IMR-90 (cell line): ENCODE measurements at regions not wholly inside any gene's neighbourhood (a gene's known extent, or its start where the extent isn't known, plus 50 kb on each side); places are given as distances from the start of the nearest gene placed in this dataset.

Experiments
- ATAC-seq: fragments of 200-7000 bp; cut with Tn5 transposase; 2 replicates; pipeline ENCODE4 v1.9.1; 2020; ENCODE audit warnings: low read depth, mild to moderate bottlenecking, moderate library complexity
- BruUV-seq: library from RNA; stranded (reverse); fragments of 400-500 nt; replicated peaks from 2 replicates; lab custom pipeline; 2021; lab: Mats Ljungman, UMichigan
- CTCF ChIA-PET: fragments of 300-600 bp; formaldehyde crosslinking; extraction: SDS; loops from one replicate; lab custom pipeline; 2021; ENCODE audit warnings: antibody characterized with exemption; lab: Yijun Ruan, JAX
- POLR2A ChIA-PET: fragments of 300-600 bp; sonication (Branson Sonifier 250); formaldehyde crosslinking; loops from one replicate; lab custom pipeline; 2022; ENCODE audit warnings: antibody characterized with exemption; ENCODE audit not compliant: unreplicated experiment; lab: Charles Lee
- DNase-seq: peaks from one replicate; pipeline ENCODE4 v3.0.0; 2013
- H2AFZ ChIP-seq: replicated peaks from 2 replicates; pipeline ENCODE3; 2013; ENCODE audit warnings: low read length, mild to moderate bottlenecking; ENCODE audit not compliant: poor library complexity
- H2AK5ac ChIP-seq: 2 replicates; pipeline ENCODE4 v1.6.1; 2013; ENCODE audit warnings: low read depth, low read length, inconsistent platforms
- H2AK9ac ChIP-seq: replicated peaks from 2 replicates; pipeline ENCODE3; 2013; ENCODE audit warnings: mild to moderate bottlenecking, low read depth, low read length, moderate library complexity; ENCODE audit not compliant: poor library complexity
- H2BK120ac ChIP-seq: 2 replicates; pipeline ENCODE4 v1.6.1; 2013; ENCODE audit warnings: low read depth, low read length, inconsistent platforms
- H2BK15ac ChIP-seq: 3 replicates; pipeline ENCODE4 v1.6.1; 2013; ENCODE audit warnings: low read depth, low read length, inconsistent platforms
- H2BK20ac ChIP-seq: 2 replicates; pipeline ENCODE4 v1.6.1; 2013; ENCODE audit warnings: low read depth, mild to moderate bottlenecking, inconsistent platforms, low read length, moderate library complexity
- H2BK5ac ChIP-seq: 2 replicates; pipeline ENCODE4 v1.6.1; 2013; ENCODE audit warnings: mild to moderate bottlenecking, low read depth, low read length, inconsistent platforms; ENCODE audit not compliant: poor library complexity, severe bottlenecking
- H3K14ac ChIP-seq: replicated peaks from 2 replicates; pipeline ENCODE4 v1.6.1; 2013; ENCODE audit warnings: low read depth, low read length, inconsistent platforms
- H3K18ac ChIP-seq: 2 replicates; pipeline ENCODE4 v1.6.1; 2013; ENCODE audit warnings: low read depth, low read length, control low read depth
- H3K23ac ChIP-seq: 2 replicates; pipeline ENCODE4 v1.6.1; 2013; ENCODE audit warnings: low read depth, low read length, inconsistent platforms
- H3K27ac ChIP-seq: 2 replicates; pipeline ENCODE4 v1.5.1; 2013; ENCODE audit warnings: mild to moderate bottlenecking, control low read depth, low read length; ENCODE audit not compliant: insufficient read depth
- H3K27me3 ChIP-seq: 2 replicates; pipeline ENCODE4 v1.6.1; 2013; ENCODE audit warnings: low read length; ENCODE audit not compliant: control insufficient read depth, insufficient read depth
- H3K36me3 ChIP-seq: 2 replicates; pipeline ENCODE4 v1.6.1; 2013; ENCODE audit warnings: low read length, mixed read lengths; ENCODE audit not compliant: control insufficient read depth, insufficient read depth
- H3K4ac ChIP-seq: 2 replicates; pipeline ENCODE4 v1.6.1; 2013; ENCODE audit warnings: low read depth, low read length, inconsistent platforms
- H3K4me1 ChIP-seq: 2 replicates; pipeline ENCODE4 v1.6.1; 2013; ENCODE audit warnings: low read length, mixed read lengths; ENCODE audit not compliant: control insufficient read depth, insufficient read depth
- H3K4me2 ChIP-seq: 2 replicates; pipeline ENCODE4 v1.6.1; 2013; ENCODE audit warnings: low read depth, mild to moderate bottlenecking, control low read depth, low read length, moderate library complexity
- H3K4me3 ChIP-seq: 2 replicates; pipeline ENCODE4 v1.5.1; 2013; ENCODE audit warnings: low read depth, mild to moderate bottlenecking, control low read depth, low read length, moderate library complexity; ENCODE audit not compliant: insufficient read depth
- H3K56ac ChIP-seq: 2 replicates; pipeline ENCODE4 v1.6.1; 2013; ENCODE audit warnings: low read length, inconsistent platforms; ENCODE audit not compliant: insufficient read depth; ENCODE audit errors: extremely low read depth
- H3K79me1 ChIP-seq, 2 experiments: 2 replicates each; pipeline ENCODE4 v1.6.1; 2013; ENCODE audit warnings: low read length in 2 of 2, inconsistent platforms in 1 of 2, low read depth in 1 of 2
- H3K9ac ChIP-seq: 2 replicates; pipeline ENCODE4 v1.6.1; 2013; ENCODE audit warnings: low read depth, low read length, control low read depth
- H3K9me1 ChIP-seq: 2 replicates; pipeline ENCODE4 v1.6.1; 2013; ENCODE audit warnings: low read length, inconsistent platforms; ENCODE audit not compliant: insufficient read depth
- H3K9me3 ChIP-seq: 2 replicates; pipeline ENCODE4 v1.6.1; 2013; ENCODE audit warnings: low read length; ENCODE audit not compliant: control insufficient read depth, insufficient read depth
- H4K20me1 ChIP-seq: 2 replicates; pipeline ENCODE4 v1.6.1; 2013; ENCODE audit warnings: low read length, inconsistent platforms; ENCODE audit not compliant: insufficient read depth
- H4K5ac ChIP-seq: 2 replicates; pipeline ENCODE4 v1.6.1; 2013; ENCODE audit warnings: mild to moderate bottlenecking, low read depth, low read length, control low read depth
- H4K8ac ChIP-seq, 2 experiments: 2 replicates each; pipeline ENCODE4 v1.6.1; 2013; ENCODE audit warnings: low read depth in 2 of 2, low read length in 2 of 2, control low read depth in 1 of 2, inconsistent platforms in 1 of 2
- H4K91ac ChIP-seq: 2 replicates; pipeline ENCODE4 v1.6.1; 2013; ENCODE audit warnings: low read depth, low read length, inconsistent platforms; ENCODE audit not compliant: insufficient read depth
- BHLHE40 ChIP-seq: fragments of 150-350 bp; IDR thresholded peaks from 2 replicates; pipeline ENCODE4 v1.6.1; 2016; ENCODE audit warnings: mild to moderate bottlenecking, low read depth, low read length
- CEBPB ChIP-seq: IDR thresholded peaks from 2 replicates; pipeline ENCODE4 v1.6.1; 2012; ENCODE audit warnings: low read depth, low read length, improper control_type of control experiment
- CHD1 ChIP-seq: IDR thresholded peaks from 2 replicates; pipeline ENCODE4 v1.6.1; 2012; ENCODE audit warnings: low read depth, low read length, improper control_type of control experiment
- FOS ChIP-seq: fragments of 150-350 bp; IDR thresholded peaks from 2 replicates; pipeline ENCODE4 v1.6.1; 2016; ENCODE audit warnings: low read depth, low read length
- MAFK ChIP-seq: IDR thresholded peaks from 2 replicates; pipeline ENCODE4 v1.6.1; 2012; ENCODE audit warnings: low read depth, low read length, improper control_type of control experiment
- MAZ ChIP-seq: IDR thresholded peaks from 2 replicates; pipeline ENCODE4 v1.6.1; 2012; ENCODE audit warnings: low read depth, mild to moderate bottlenecking, low read length, improper control_type of control experiment, moderate library complexity, borderline replicate concordance
- MXI1 ChIP-seq: IDR thresholded peaks from 2 replicates; pipeline ENCODE4 v1.6.1; 2012; ENCODE audit warnings: low read depth, mild to moderate bottlenecking, low read length, moderate library complexity, borderline replicate concordance
- NFE2L2 ChIP-seq: fragments of 150-350 bp; IDR thresholded peaks from 2 replicates; pipeline ENCODE4 v1.6.1; 2016; ENCODE audit warnings: low read depth, mild to moderate bottlenecking, low read length
- POLR2A ChIP-seq: IDR thresholded peaks from 2 replicates; pipeline ENCODE4 v1.6.1; 2012; ENCODE audit warnings: mild to moderate bottlenecking, low read depth, low read length
- RAD21 ChIP-seq: IDR thresholded peaks from 2 replicates; pipeline ENCODE4 v1.6.1; 2012; ENCODE audit warnings: low read length, improper control_type of control experiment
- RCOR1 ChIP-seq: IDR thresholded peaks from 2 replicates; pipeline ENCODE4 v1.6.1; 2012; ENCODE audit warnings: mild to moderate bottlenecking, low read length, improper control_type of control experiment; ENCODE audit not compliant: insufficient replicate concordance
- RFX5 ChIP-seq: IDR thresholded peaks from 2 replicates; pipeline ENCODE4 v1.8.0; 2012; ENCODE audit warnings: low read depth, mild to moderate bottlenecking, low read length, moderate library complexity
- SMC3 ChIP-seq: fragments of 150-350 bp; IDR thresholded peaks from 2 replicates; pipeline ENCODE4 v1.6.1; 2016; ENCODE audit warnings: low read depth, mild to moderate bottlenecking, antibody characterized with exemption, low read length, moderate library complexity
- WGBS, 2 experiments: methylation state at CpG; one replicate each; pipeline versions ENCODE4 v1.1.5 to v1.1.7; 2013; ENCODE audit warnings: missing lambda C conversion rate in 2 of 2; ENCODE audit not compliant: insufficient read length in 1 of 2; ENCODE audit errors: extremely low coverage in 2 of 2; 5-methylcytosine and 5-hydroxymethylcytosine counted together
- dilution Hi-C: fragments of 300-500 bp; cut with HindIII; formaldehyde crosslinking; loops from one replicate; pipeline ENCODE4 v1.14.3; 2018; ENCODE audit warnings: low sequenced_read_pairs; ENCODE audit not compliant: unreplicated experiment
- in situ Hi-C: fragments of 300-500 bp; cut with MboI; formaldehyde crosslinking; loops from 3 replicates; pipeline ENCODE4 v1.14.3; 2019; ENCODE audit warnings: low sequenced_read_pairs, inconsistent platforms, mixed read lengths
- intact Hi-C: fragments of 100-400 bp; cut with micrococcal nuclease; formaldehyde crosslinking; loops from 2 replicates; pipeline ENCODE4 v1.10.0; 2022
- TF ChIP-seq, protein P1 (sequence below): conservative IDR thresholded peaks from 2 replicates; pipeline ENCODE4 v1.5.1; 2012; ENCODE audit warnings: mild to moderate bottlenecking, low read depth, low read length, improper control_type of control experiment
- TF ChIP-seq, protein P2 (sequence below): fragments of 150-350 bp; IDR thresholded peaks from 2 replicates; pipeline ENCODE4 v1.6.1; 2016; ENCODE audit warnings: low read depth, mild to moderate bottlenecking, low read length, moderate library complexity, borderline replicate concordance
- TF ChIP-seq, protein P3 (sequence below): fragments of 150-350 bp; IDR thresholded peaks from 2 replicates; pipeline ENCODE4 v1.6.1; 2017; ENCODE audit warnings: mild to moderate bottlenecking, antibody characterized with exemption, low read length, low read depth

DNA sequence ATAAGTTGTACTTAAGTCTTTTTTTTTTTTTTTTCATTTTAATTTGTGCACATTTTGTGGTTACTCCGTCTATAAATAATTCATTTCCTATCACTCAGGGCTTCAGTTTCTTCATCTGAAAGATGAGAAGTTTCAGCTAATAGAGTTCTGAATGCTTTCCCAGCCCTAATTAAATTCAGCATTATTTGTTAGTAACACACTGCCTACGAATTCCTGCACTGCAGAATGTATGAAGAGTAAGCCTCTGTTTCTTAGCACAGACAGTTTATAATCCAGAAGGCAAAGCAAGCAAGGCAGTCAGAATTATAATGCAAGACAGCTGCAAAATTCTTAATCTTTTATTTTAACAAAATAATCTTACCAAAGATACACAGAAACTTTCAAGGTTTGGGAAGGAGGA lies 138.0 kb upstream of the GHR start:
- Histone ChIP-seq H3K9me3 (no peaks in the 10 kb centered on the region), H3K27me3 (no peaks in the 10 kb centered on the region), H4K91ac (no peak overlapping the region), H3K4me1 (no peaks in the 10 kb centered on the region), H2BK5ac (no peak overlapping the region), H3K79me1 (no peaks in the 10 kb centered on the region), H3K4me3 (no peak overlapping the region), H3K36me3 (no peaks in the 10 kb centered on the region), H2AK9ac (no peak overlapping the region), H3K4ac (no peak overlapping the region), H3K56ac (no peak overlapping the region), H2AK5ac (no peak overlapping the region), H2BK15ac (no peak overlapping the region), H2BK20ac (no peak overlapping the region), H2BK120ac (no peak overlapping the region), H2AFZ (no peak overlapping the region), H3K9me1 (no peaks in the 10 kb centered on the region), H3K14ac (no peak overlapping the region), H3K18ac (no peak overlapping the region), H4K8ac (no peak overlapping the region), H4K20me1 (no peaks in the 10 kb centered on the region), H4K5ac (no peak overlapping the region), H3K23ac (no peak overlapping the region), H3K9ac (no peak overlapping the region), H3K4me2 (no peak overlapping the region), H3K27ac (no peak overlapping the region)
- dilution Hi-C loops (no loop called here), intact Hi-C loops (no loop called here), in situ Hi-C loops (no loop called here)
- TF ChIP-seq, protein P1, sequence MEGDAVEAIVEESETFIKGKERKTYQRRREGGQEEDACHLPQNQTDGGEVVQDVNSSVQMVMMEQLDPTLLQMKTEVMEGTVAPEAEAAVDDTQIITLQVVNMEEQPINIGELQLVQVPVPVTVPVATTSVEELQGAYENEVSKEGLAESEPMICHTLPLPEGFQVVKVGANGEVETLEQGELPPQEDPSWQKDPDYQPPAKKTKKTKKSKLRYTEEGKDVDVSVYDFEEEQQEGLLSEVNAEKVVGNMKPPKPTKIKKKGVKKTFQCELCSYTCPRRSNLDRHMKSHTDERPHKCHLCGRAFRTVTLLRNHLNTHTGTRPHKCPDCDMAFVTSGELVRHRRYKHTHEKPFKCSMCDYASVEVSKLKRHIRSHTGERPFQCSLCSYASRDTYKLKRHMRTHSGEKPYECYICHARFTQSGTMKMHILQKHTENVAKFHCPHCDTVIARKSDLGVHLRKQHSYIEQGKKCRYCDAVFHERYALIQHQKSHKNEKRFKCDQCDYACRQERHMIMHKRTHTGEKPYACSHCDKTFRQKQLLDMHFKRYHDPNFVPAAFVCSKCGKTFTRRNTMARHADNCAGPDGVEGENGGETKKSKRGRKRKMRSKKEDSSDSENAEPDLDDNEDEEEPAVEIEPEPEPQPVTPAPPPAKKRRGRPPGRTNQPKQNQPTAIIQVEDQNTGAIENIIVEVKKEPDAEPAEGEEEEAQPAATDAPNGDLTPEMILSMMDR: no peak
- TF ChIP-seq, protein P2, sequence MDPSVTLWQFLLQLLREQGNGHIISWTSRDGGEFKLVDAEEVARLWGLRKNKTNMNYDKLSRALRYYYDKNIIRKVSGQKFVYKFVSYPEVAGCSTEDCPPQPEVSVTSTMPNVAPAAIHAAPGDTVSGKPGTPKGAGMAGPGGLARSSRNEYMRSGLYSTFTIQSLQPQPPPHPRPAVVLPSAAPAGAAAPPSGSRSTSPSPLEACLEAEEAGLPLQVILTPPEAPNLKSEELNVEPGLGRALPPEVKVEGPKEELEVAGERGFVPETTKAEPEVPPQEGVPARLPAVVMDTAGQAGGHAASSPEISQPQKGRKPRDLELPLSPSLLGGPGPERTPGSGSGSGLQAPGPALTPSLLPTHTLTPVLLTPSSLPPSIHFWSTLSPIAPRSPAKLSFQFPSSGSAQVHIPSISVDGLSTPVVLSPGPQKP: no peak
- TF ChIP-seq SMC3 (no peak), CHD1 (no peak), POLR2A (no peak), RFX5 (no peak), BHLHE40 (no peak), MAFK (no peak), MXI1 (no peak), RAD21 (no peak), CEBPB (no peak), FOS (no peak), MAZ (no peak), NFE2L2 (no peak), RCOR1 (no peak)
- TF ChIP-seq, protein P3, sequence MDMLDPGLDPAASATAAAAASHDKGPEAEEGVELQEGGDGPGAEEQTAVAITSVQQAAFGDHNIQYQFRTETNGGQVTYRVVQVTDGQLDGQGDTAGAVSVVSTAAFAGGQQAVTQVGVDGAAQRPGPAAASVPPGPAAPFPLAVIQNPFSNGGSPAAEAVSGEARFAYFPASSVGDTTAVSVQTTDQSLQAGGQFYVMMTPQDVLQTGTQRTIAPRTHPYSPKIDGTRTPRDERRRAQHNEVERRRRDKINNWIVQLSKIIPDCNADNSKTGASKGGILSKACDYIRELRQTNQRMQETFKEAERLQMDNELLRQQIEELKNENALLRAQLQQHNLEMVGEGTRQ: no peak
- ChIA-PET POLR2A (no interaction called here), CTCF (no interaction called here)
- BruUV-seq: no TSS peak
- DNase-seq: no peak
- ATAC-seq: no peak
- WGBS, 2 experiments: no CpG with 5 or more reads among the region's 2 CpGs
